Stimulated activated naive CD8-positive, alpha-beta T cell treated with anti-CD3 and anti-CD28 coated beads, Interleukin-15, amount 100 ng/mL, for 72 hours (primary cell): ENCODE measurements at regions not wholly inside any gene's neighbourhood (a gene's known extent, or its start where the extent isn't known, plus 50 kb on each side); places are given as distances from the start of the nearest gene placed in this dataset.

Experiments
- ATAC-seq: fragments of 150-1000 bp; cut with Tn5 transposase; 2 replicates; pipeline ENCODE4 v1.10.0; 2021; ENCODE audit warnings: mild to moderate bottlenecking, moderate library complexity
- DNase-seq, 2 donors: peaks; one replicate each; pipeline ENCODE4 v3.0.0; 2021 to 2022
- H3K27ac Mint-ChIP-seq, 2 donors: one replicate each; pipeline ENCODE4 v1.8.0; 2022; ENCODE audit warnings: mild to moderate bottlenecking in 2 of 2, mixed read lengths in 2 of 2, moderate library complexity in 2 of 2
- H3K27me3 Mint-ChIP-seq: one replicate; pipeline ENCODE4 v1.8.0; 2022; ENCODE audit warnings: mixed read lengths
- H3K4me1 Mint-ChIP-seq: one replicate; pipeline ENCODE4 v1.8.0; 2022; ENCODE audit warnings: mild to moderate bottlenecking, mixed read lengths
- H3K4me3 Mint-ChIP-seq, 2 donors: one replicate each; pipeline ENCODE4 v1.8.0; 2022; ENCODE audit warnings: mild to moderate bottlenecking in 2 of 2, mixed read lengths in 2 of 2, moderate library complexity in 1 of 2
- H3K9me3 Mint-ChIP-seq, 2 donors: one replicate each; pipeline ENCODE4 v1.8.0; 2022; ENCODE audit warnings: mixed read lengths in 2 of 2

DNA sequence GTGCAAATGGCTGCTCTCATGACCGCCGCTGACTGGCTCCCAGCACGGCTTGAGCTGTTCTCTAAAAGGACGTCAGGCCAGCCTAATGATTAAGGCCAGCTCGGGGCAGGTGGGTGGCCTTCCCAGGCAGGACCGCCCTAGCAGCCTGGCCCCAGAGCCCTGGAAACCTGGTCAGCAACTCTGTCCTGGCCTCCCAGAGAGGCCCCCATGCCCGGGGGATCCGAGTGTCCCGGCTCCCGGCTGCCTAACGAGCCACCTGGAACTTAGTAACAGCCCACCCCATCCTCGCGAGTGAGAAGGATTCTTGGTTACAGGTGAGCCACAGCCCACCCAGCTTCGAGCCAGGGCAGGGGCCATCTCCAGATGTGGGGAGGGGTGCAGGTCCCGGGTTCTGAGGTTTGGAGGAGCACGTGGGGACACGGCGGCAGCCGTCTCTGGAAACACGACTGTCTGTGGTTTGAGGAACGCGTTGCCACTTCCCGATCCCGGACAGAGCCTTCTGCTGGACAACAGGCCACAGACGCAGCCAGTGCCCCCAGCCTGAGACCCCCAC, 73.8 kb upstream of the FBRSL1 start:
- DNase-seq (no peak), ATAC-seq (no peak)
- no peak overlapping the region for H3K4me3 Mint-ChIP-seq
- no peaks in the 10 kb centered on the region for H3K27me3 Mint-ChIP-seq
- peaks cover 8% of the 10 kb centered on the region for H3K4me1 Mint-ChIP-seq
- no peak overlapping the region for H3K27ac Mint-ChIP-seq
- no peaks in the 10 kb centered on the region for H3K9me3 Mint-ChIP-seq

DNA sequence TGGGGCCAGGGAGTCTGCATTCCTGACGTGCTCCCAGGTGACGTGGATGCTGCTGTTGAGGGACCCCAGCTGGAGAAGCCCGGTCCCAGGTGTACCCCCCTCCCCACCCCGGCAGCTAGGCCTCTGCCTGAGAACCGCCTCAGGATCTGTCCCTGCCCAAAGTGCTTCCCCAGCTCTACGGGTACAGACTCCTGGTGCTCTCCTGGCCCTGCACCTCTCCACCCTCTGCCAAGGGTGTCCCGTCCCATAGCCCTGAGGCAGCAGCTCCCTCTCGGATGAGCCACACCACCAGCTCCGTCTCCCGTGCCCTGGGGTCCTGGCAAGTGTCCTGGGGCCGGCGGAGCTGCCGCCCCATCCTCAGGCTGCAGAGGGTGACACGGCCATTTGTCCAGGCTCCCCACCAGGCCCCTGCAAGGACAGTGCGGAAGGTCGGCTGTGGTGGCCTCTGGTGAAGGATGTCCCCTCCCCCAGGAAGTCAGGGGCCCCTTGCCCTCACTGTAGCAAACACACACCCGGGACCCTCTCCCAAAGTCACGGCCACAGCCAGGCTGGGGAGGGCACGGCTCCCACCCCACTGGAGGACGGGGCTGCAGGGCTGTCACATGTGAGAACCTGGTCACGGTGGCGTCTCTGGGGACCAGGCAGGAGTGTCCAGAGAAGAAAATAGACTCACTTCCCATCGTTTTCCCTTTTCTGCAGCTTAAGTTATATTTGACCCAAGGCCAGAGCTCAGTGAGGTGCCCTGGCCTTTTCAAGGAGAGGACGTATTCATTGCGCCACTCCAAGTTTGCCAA, 74.4 kb upstream of the FBRSL1 start:
- peak; percentile 3 for ATAC-seq
- H3K4me1 Mint-ChIP-seq = peaks cover 8% of the 10 kb centered on the region
- H3K4me3 Mint-ChIP-seq = no peak overlapping the region
- no peaks in the 10 kb centered on the region for H3K9me3 Mint-ChIP-seq
- no peak for DNase-seq
- H3K27me3 Mint-ChIP-seq = no peaks in the 10 kb centered on the region
- no peak overlapping the region for H3K27ac Mint-ChIP-seq

DNA sequence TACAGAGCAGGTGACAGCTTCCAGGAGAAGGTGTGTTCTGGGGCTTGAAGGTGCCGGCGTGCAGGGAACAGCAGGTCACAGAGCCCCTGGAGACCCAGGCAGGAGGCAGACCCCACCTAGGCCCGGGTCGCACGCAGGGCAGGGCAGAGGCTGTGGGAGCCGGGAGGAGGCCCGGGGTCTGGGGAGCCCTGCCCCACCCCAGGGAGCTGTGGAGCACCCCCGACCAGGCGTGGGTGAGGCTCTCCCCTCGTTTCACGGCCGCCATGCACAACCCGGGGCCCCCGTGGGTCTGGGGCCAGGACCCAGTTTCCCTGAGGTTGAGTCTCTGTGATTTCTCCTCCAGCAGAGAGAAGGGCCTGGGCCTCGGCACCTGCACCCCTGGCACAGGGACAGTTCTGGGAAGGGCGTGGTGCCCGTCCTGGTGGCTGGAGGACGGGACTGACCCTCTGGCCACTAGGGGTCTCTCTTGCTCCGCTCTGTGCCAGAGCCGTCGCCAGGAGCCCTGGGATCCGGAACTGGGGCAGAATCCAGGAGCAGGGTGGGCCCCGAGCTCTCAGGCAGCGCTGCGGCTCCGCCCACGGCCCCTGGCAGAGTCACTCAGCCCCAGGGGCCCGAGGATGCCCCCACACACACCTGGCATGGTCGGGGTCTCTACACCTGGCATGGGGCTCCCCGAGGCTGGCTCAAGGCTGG, 75.2 kb upstream of the FBRSL1 start:
- H3K27ac Mint-ChIP-seq = no peak overlapping the region
- ATAC-seq = peak; percentile 84
- peaks cover 8% of the 10 kb centered on the region for H3K4me1 Mint-ChIP-seq
- H3K27me3 Mint-ChIP-seq = no peaks in the 10 kb centered on the region
- DNase-seq = peak; percentile 72 to 77
- no peak overlapping the region for H3K4me3 Mint-ChIP-seq
- no peaks in the 10 kb centered on the region for H3K9me3 Mint-ChIP-seq

DNA sequence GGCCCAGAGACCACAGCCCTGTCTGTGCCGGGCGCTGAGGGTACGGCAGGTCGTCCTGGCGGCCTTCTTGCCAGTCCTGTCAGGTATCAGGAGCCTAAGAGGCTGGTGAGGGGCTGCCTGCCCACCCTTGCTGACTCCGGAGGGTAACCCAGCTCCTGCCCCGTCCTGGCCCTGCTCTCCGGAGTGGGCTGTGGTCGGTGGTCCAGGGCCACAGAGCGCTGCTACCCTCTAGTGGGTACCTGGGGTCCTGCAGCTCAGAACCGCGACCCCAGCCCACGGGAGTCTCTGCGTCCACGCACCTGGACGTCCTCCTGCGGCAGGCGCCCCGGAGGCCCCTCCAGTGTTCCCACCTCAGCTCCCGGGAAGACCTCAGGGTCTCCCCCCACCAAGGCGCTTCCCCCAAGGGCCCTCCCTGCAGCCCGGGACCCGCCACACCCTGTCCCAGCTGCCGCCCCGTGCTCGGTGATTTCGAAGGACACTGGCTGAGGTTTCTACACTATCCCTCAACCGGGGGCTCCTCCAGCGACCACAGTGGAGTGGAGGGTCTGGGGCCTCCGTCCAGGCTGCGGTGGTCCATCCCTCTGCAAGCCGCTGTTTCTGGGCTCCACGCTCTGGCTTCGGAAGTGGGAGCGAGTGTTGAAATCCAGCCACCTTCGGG, 75.9 kb upstream of the FBRSL1 start:
- H3K27ac Mint-ChIP-seq = no peak overlapping the region
- DNase-seq (peak in 1 of 2 donors; percentile 31), ATAC-seq (peak; percentile 38)
- no peaks in the 10 kb centered on the region for H3K27me3 Mint-ChIP-seq
- peaks cover 8% of the 10 kb centered on the region for H3K4me1 Mint-ChIP-seq
- H3K4me3 Mint-ChIP-seq = no peak overlapping the region
- no peaks in the 10 kb centered on the region for H3K9me3 Mint-ChIP-seq

DNA sequence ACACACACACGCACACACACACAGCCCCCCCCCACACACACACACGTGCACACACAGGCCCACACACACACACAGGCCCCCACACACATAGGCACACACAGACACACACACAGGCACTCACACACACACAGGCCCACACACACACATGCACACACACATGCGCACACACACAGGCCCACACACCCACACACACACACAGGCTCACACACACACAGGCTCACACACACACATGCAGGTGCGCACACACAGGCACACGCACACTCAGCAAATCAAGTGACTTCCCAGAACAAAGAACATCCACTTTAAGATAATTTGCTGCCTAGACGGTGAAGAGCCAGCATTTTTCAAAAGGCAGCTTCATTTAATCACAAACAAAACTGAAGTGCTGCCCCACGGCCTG, 78.5 kb upstream of the FBRSL1 start:
- ATAC-seq (no peak), DNase-seq (no peak)
- Mint-ChIP-seq H3K27me3 (no peaks in the 10 kb centered on the region), H3K27ac (peak overlapping the region; percentile 36 to 45), H3K4me1 (peaks cover 8% of the 10 kb centered on the region), H3K9me3 (no peaks in the 10 kb centered on the region), H3K4me3 (no peak overlapping the region)

DNA sequence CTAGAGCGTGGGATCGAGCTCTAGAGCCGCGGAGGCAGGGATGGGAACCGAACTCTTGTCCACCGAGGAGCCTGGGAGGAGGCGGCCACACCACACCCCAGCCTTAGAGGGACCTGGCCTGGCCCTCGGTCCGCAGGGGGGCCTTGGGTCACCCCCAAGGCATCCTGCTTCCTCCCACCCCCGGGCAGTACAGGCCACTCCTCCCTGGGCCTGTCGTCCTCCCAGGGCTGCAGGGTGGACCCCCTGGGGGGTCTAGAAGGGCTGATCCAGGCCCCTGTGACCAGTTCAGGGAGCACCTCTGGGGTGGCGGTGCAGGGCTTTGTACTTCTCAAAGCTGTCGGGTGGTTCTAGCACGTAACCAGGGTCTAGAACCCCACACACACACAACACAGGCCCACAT, 79.1 kb upstream of the FBRSL1 start:
- peaks cover 8% of the 10 kb centered on the region for H3K4me1 Mint-ChIP-seq
- DNase-seq (no peak), ATAC-seq (no peak)
- H3K9me3 Mint-ChIP-seq = no peaks in the 10 kb centered on the region
- no peak overlapping the region for H3K4me3 Mint-ChIP-seq
- no peak overlapping the region for H3K27ac Mint-ChIP-seq
- peaks cover 4% of the 10 kb centered on the region for H3K27me3 Mint-ChIP-seq

DNA sequence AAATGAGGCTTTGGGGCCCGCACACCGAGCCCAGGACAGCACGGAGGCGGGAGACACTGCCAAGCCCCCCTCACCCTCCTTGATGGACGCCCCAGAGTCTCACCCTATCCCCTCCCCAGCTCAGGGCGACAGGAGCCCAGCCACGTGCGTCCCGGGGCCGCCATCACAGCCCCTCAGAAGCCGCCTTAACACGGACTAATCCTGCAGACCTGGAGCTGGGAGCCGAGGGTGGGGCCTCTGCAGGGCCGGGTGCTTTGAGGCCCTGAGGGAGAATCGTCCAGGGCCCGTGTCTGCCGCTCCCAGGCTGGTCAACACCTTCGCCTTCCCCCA, 79.7 kb upstream of the FBRSL1 start:
- Mint-ChIP-seq H3K27ac (no peak overlapping the region), H3K4me1 (peaks cover 8% of the 10 kb centered on the region), H3K9me3 (no peaks in the 10 kb centered on the region), H3K4me3 (no peak overlapping the region), H3K27me3 (peaks cover 10% of the 10 kb centered on the region)
- ATAC-seq (no peak), DNase-seq (no peak)

DNA sequence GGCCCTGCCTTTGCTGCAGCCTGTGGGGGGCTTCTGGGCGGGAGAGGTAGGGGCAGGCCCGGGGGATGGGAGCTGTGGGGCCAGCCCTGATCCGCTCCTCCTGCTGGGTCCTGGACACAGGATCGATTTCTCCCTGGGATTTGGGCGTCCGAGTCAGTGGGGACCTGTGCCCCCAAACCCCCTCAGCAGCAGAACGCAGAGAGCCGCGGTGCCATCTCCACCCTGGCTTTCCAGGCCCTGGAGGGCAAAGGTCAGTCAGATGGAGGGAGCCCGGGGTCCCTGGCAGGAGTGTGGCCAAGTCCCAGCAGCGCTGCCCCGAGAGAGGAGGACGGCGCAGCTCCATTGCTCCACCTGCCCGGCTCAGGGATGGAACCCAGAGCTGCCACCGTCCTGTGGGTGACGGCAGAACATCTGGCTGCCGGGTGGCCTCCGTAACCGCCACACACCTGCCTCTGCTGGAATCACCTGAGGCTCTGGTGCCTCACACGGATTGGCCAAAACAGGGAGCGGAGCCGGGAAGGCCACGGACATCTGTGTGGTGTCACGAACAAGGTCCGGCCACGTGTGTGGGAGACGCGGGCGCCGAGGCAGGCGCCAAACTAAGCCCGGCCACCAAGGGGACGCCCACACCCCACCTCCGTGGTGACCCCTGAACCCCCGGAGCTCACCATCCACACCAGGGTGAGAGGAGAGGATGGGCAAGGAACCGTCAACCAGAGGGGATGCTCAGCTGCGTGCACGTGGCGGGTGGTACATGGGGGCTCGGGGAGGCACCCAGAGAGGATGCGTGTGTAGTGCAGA, 80.3 kb upstream of the FBRSL1 start:
- no peak overlapping the region for H3K4me3 Mint-ChIP-seq
- peaks cover 4% of the 10 kb centered on the region for H3K4me1 Mint-ChIP-seq
- no peak overlapping the region for H3K27ac Mint-ChIP-seq
- DNase-seq (no peak), ATAC-seq (no peak)
- no peaks in the 10 kb centered on the region for H3K9me3 Mint-ChIP-seq
- peaks cover 16% of the 10 kb centered on the region for H3K27me3 Mint-ChIP-seq

DNA sequence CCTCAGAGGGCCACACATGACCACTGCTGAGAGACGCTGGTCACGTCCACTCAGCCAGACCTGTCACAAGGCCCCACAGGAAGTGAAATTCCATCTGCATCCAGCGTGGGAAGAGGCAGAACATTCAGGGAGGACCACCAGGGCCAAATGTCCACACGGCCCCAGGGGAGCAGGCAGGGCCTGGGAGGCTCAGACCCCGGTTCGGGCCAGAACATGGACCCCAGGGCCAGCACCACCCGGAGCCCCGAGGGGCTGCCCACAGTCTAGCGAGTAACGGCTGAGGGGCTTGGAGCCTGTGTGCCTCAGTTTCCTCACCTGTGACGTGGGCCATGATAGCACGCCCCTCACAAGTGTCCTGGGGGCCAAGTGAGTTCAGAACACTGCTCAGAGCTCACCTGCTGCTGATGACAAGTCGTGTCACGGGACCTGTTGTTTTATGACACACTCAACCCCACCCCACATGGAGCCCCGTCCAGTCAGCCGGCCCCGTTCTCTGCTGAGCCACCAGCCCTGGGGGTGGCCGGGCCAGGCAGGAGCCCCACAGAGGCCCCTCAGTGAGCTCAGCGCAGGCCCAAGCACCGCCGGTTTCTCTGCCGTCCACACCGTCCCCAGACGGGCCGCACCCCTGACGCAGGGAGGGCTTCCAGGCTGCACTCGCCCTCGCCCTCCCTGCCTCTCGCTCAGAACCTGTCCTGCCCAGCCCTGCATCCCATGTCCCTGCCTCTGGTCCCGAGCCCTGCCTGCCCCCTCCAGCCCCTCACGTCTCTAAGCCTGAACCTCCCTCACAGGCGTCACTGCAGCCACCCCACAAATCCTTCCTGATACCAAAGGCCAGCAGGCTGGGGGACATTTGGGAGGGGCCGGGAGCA, 79.5 kb upstream of the GALNT9 start:
- ATAC-seq = peak; percentile 11
- no peaks in the 10 kb centered on the region for H3K4me1 Mint-ChIP-seq
- no peak overlapping the region for H3K27ac Mint-ChIP-seq
- DNase-seq = no peak
- H3K9me3 Mint-ChIP-seq = no peaks in the 10 kb centered on the region
- peaks cover 19% of the 10 kb centered on the region for H3K27me3 Mint-ChIP-seq
- H3K4me3 Mint-ChIP-seq = no peak overlapping the region

DNA sequence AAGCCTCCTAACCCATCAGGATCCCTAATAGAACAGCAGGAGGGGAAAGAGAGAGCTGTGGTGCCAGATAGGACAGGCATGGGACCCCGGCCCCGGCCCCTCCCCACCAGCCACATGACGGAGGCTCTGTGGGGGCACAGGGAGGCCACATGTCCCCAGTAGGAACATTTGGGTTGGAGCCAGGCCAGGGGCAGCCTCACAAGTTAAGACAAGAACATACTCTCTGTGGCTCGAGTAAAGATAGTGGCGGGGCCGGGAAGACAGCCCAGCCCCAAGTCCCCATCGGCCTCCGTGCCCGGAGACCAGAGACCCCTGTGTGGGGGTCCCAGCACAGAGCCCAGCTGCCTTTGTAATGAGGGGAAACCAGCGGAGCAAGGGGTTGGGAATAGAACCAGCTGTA, 78.6 kb upstream of the GALNT9 start:
- DNase-seq (no peak), ATAC-seq (no peak)
- Mint-ChIP-seq H3K4me3 (no peak overlapping the region), H3K4me1 (no peaks in the 10 kb centered on the region), H3K27me3 (peaks cover 27% of the 10 kb centered on the region), H3K27ac (no peak overlapping the region), H3K9me3 (no peaks in the 10 kb centered on the region)

DNA sequence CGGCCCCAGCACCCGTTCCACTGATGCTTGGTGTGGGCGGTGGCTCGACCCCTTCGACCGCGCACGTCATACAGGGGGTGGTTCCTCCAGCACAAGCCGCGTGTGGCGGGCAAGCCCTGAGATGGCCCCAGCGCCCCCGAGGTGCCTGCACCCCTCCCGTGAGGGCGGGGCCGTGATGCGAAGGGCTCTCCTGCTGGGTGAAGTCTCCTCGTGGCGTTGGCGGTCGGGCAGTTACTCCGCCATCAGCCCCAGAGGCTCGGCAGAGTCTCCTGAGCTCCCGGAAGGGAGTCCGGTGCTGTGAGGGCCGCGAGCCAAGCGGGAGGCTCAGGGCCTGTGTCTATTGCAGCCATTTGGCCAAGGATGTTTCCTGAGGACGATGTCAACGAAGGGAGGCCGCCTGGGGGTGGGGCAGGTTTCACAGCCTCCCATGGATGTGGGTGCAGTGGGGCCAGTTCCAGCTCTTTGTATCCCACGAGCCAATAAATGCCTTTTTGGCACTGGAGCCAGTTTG, 78.1 kb upstream of the GALNT9 start:
- ATAC-seq (no peak), DNase-seq (no peak)
- Mint-ChIP-seq H3K9me3 (no peaks in the 10 kb centered on the region), H3K27ac (no peak overlapping the region), H3K4me1 (no peaks in the 10 kb centered on the region), H3K4me3 (no peak overlapping the region), H3K27me3 (peaks cover 32% of the 10 kb centered on the region)

DNA sequence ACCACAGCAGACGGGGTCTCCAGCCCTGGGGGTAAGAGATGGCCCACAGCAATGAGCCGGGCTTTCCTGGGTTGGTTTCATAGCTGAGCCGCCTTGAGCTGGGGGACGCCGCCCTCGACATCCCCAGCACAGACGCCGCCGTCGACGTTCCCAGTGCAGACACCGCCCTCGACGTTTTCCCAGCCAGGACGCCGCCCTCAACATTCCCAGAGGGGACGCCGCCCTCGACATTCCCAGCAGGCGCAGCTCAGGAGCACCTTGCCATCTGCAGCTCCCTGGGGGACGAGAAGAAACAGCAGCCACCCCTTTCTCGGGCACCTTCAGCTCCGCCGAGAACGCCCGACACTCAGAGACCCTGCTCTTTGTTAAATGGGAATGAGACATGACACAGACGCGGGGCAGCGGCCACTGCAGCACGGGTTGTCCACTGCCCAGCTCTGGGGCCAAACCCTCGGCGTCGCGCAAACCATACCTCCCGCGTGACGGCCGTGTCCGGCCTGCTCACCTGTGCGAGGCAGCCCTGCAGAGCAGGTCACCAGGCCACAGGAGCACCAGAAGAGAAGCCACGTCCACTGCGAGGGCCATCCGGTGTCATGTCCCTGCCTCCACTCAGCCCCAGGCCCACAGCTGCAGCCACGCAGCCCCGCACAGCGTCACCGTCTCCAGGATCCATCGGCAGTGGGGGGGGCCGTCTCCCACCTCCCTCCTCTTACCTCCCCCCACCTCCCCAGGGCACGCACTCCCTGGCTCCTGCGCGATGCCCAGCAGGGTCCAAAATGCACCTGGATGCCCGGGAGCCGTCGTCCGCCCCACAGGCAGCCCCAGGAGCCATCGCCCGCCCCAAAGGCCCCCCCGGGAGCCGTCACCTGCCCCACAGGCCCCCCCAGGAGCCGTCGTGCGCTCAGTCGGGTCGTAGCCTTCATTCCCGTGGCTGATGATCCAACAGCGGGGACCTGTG, 77.4 kb upstream of the GALNT9 start:
- no peaks in the 10 kb centered on the region for H3K9me3 Mint-ChIP-seq
- no peak for ATAC-seq

DNA sequence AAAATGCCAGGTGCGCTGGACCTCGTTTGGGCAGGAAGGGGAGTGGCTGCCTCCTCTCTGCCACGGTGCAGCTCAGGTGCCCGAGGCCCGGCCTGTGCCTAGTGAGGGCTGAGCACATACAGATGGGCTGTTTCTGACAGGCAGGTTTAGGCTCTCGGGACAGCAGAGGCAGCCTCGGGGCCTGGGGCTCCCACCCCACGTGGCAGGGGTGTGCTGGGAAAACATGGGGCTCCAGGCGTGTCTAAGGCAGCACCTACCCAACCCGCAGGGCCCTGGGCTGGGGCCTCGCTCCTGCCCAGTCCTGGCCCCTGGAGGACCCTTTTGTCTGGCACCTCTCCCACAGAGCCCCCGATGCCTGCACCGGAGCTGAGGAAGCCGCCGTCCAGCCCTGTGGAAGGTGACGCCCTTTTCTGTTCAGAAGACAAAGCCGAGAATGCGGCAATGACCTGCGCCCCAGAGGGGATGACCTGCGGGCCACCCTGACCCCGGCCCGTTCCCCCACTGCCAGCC, 76.4 kb upstream of the GALNT9 start:
- H3K9me3 Mint-ChIP-seq = no peaks in the 10 kb centered on the region
- DNase-seq (no peak), ATAC-seq (no peak)
- H3K4me3 Mint-ChIP-seq = no peak overlapping the region
- H3K4me1 Mint-ChIP-seq = no peaks in the 10 kb centered on the region
- peaks cover 44% of the 10 kb centered on the region for H3K27me3 Mint-ChIP-seq
- no peak overlapping the region for H3K27ac Mint-ChIP-seq

More for the DNA sequence above, 77.4 kb upstream of the GALNT9 start:
- peaks cover 38% of the 10 kb centered on the region for H3K27me3 Mint-ChIP-seq
- H3K27ac Mint-ChIP-seq = no peak overlapping the region
- H3K4me1 Mint-ChIP-seq = no peaks in the 10 kb centered on the region
- no peak overlapping the region for H3K4me3 Mint-ChIP-seq
- DNase-seq = no peak
